Upper lobe of left lung (tissue), 6 donors: ENCODE measurements at regions not wholly inside any gene's neighbourhood (a gene's known extent, or its start where the extent isn't known, plus 50 kb on each side); places are given as distances from the start of the nearest gene placed in this dataset.

ENCODE experiments used
- ATAC-seq, 2 donors: fragments of 200-7000 bp; cut with Tn5 transposase; one replicate each; pipeline ENCODE4 v1.9.1; 2022; ENCODE audit warnings: mild to moderate bottlenecking in 2 of 2, moderate library complexity in 2 of 2; ENCODE audit not compliant: low FRiP score in 2 of 2
- DNase-seq, 2 donors: peaks; one replicate each; pipeline ENCODE4 v3.0.0-alpha.2; 2019 to 2020
- H3K27ac ChIP-seq, 4 donors: fragments of 200-600 bp; sonication (generic); one replicate each; pipeline ENCODE4 v1.5.1; 2016 to 2019
- H3K27me3 ChIP-seq, 4 donors: fragments of 200-600 bp; sonication (generic); one replicate each; pipeline ENCODE4 v1.5.1; 2017 to 2019
- H3K36me3 ChIP-seq, 4 donors: fragments of 200-600 bp; sonication (generic); one replicate each; pipeline ENCODE4 v1.5.1; 2016 to 2019
- H3K4me1 ChIP-seq, 4 donors: fragments of 200-600 bp; sonication (generic); one replicate each; pipeline ENCODE4 v1.5.1; 2018 to 2019
- H3K4me3 ChIP-seq, 4 donors: fragments of 200-600 bp; sonication (generic); one replicate each; pipeline ENCODE4 v1.5.1; 2017 to 2019; ENCODE audit warnings: mild to moderate bottlenecking in 2 of 4, moderate library complexity in 1 of 4
- H3K9me3 ChIP-seq, 4 donors: fragments of 200-600 bp; sonication (generic); one replicate each; pipeline ENCODE4 v1.5.1; 2018 to 2019
- CTCF ChIP-seq, 6 experiments: fragments of 450-650 bp in 4 of 6; fragments of 200-600 bp in 2 of 6; sonication (generic) in 2 of 6; IDR thresholded peaks; one replicate each; pipeline ENCODE4 v1.5.1; 2016 to 2019; ENCODE audit warnings: antibody characterized with exemption in 6 of 6
- EP300 ChIP-seq, 4 donors: sonication (generic); formaldehyde crosslinking; IDR thresholded peaks; one replicate each; pipeline ENCODE4 v1.5.1; 2017; ENCODE audit warnings: antibody characterized with exemption in 4 of 4, control low read depth in 2 of 4
- POLR2A ChIP-seq, 4 donors: fragments of 450-650 bp; IDR thresholded peaks; one replicate each; pipeline ENCODE4 v1.5.1; 2016 to 2017; ENCODE audit warnings: antibody characterized with exemption in 4 of 4, mild to moderate bottlenecking in 2 of 4
- POLR2AphosphoS5 ChIP-seq, 2 donors: sonication (generic); formaldehyde crosslinking; IDR thresholded peaks; one replicate each; pipeline ENCODE4 v1.5.1; 2017; ENCODE audit warnings: antibody characterized with exemption in 2 of 2
- WGBS, 2 donors: methylation state at CpG; one replicate each; pipeline ENCODE4 v1.1.5; 2017 to 2018; 5-methylcytosine and 5-hydroxymethylcytosine counted together
- donor health status: DM: no; HTN: no; CAD: no; lungs with moderate emphysema.
- donor health status: DM: no; HTN: yes; CAD: no; lungs with severe emphysema.

GRCh38 chr1:98143403-98143802 lies 222.6 kb upstream of the DPYD start:
- no peaks in the 10 kb centered on the region for H3K36me3 ChIP-seq

DNA sequence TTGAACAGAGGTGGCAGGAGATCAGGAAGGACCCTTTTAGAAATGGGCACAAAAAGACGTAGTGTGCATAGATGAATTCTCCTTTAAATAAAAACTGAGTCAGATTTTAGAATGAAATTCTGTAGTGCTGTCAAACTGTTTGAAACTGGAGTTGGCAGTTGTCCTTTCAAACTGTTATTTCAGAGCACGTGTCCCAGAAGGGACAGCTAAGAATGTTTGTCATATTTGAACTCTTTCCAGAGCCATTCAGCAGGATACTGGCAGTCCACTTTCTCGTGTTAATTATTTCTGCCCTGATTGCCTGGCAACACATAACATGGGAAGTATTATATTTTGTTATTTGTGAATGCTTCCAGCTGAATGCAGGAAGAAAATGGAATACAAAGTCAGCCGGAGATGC lies 212.3 kb upstream of the DPYD start:
- Histone ChIP-seq H3K9me3 (no peaks in the 10 kb centered on the region), H3K4me3 (no peak overlapping the region), H3K36me3 (no peaks in the 10 kb centered on the region), H3K27ac (no peak overlapping the region), H3K27me3 (no peaks in the 10 kb centered on the region), H3K4me1 (no peaks in the 10 kb centered on the region)
- 40 to 43% methylated on average over 4 of the region's 4 CpGs for WGBS, 2 donors
- TF ChIP-seq CTCF (IDR thresholded peaks at IDR 0.05), result no peak
- TF ChIP-seq EP300 (IDR thresholded peaks at IDR 0.05), result no peak
- TF ChIP-seq POLR2AphosphoS5 (IDR thresholded peaks at IDR 0.05), result no peak
- ATAC-seq (no peak), DNase-seq (no peak)

More at GRCh38 chr1:98143403-98143802, 222.6 kb upstream of the DPYD start:
- Histone ChIP-seq H3K9me3 (no peaks in the 10 kb centered on the region), H3K4me3 (no peak overlapping the region), H3K27ac (no peak overlapping the region), H3K27me3 (no peaks in the 10 kb centered on the region), H3K4me1 (no peaks in the 10 kb centered on the region)
- 56 to 68% methylated on average over 2 of the region's 2 CpGs for WGBS, 2 donors
- ATAC-seq (no peak), DNase-seq (no peak)
- TF ChIP-seq POLR2AphosphoS5 (IDR thresholded peaks at IDR 0.05) (no peak), POLR2A (IDR thresholded peaks at IDR 0.05) (no peak), EP300 (IDR thresholded peaks at IDR 0.05) (no peak), CTCF (IDR thresholded peaks at IDR 0.05) (no peak)

- DNase-seq (no peak), ATAC-seq (no peak)
- Histone ChIP-seq H3K4me3 (no peak overlapping the region), H3K9me3 (no peaks in the 10 kb centered on the region), H3K27me3 (no peaks in the 10 kb centered on the region), H3K27ac (no peak overlapping the region), H3K4me1 (no peaks in the 10 kb centered on the region), H3K36me3 (no peaks in the 10 kb centered on the region)
- 48 to 67% methylated on average over 1 of the region's 1 CpG for WGBS, 2 donors
- TF ChIP-seq POLR2AphosphoS5 (IDR thresholded peaks at IDR 0.05) (no peak), EP300 (IDR thresholded peaks at IDR 0.05) (no peak), POLR2A (IDR thresholded peaks at IDR 0.05) (no peak)
Observed at GRCh38 chr1:98130408-98130807, 209.6 kb upstream of the DPYD start.

GRCh38 chr1:98129491-98129890 lies 208.7 kb upstream of the DPYD start:
- WGBS, 2 donors, result 42 to 43% methylated on average over 1 of the region's 1 CpG
- Histone ChIP-seq H3K27ac (no peak overlapping the region), H3K27me3 (no peaks in the 10 kb centered on the region), H3K4me1 (no peaks in the 10 kb centered on the region), H3K9me3 (no peaks in the 10 kb centered on the region), H3K4me3 (no peak overlapping the region), H3K36me3 (no peaks in the 10 kb centered on the region)
- TF ChIP-seq POLR2A (IDR thresholded peaks at IDR 0.05) (no peak), POLR2AphosphoS5 (IDR thresholded peaks at IDR 0.05) (no peak), CTCF (IDR thresholded peaks at IDR 0.05) (no peak), EP300 (IDR thresholded peaks at IDR 0.05) (no peak)
- DNase-seq (no peak), ATAC-seq (no peak)

GRCh38 chr1:98126740-98127139 lies 205.9 kb upstream of the DPYD start:
- H3K27ac ChIP-seq, result no peak overlapping the region
- ATAC-seq (no peak), DNase-seq (no peak)
- TF ChIP-seq POLR2A (IDR thresholded peaks at IDR 0.05), result no peak
- H3K4me1 ChIP-seq, result no peaks in the 10 kb centered on the region
- H3K36me3 ChIP-seq, result no peaks in the 10 kb centered on the region
- no peak overlapping the region for H3K4me3 ChIP-seq
- no peaks in the 10 kb centered on the region for H3K27me3 ChIP-seq
- no peaks in the 10 kb centered on the region for H3K9me3 ChIP-seq

GRCh38 chr1:98121646-98122045 lies 200.8 kb upstream of the DPYD start:
- TF ChIP-seq POLR2AphosphoS5 (IDR thresholded peaks at IDR 0.05) (no peak), EP300 (IDR thresholded peaks at IDR 0.05) (no peak), POLR2A (IDR thresholded peaks at IDR 0.05) (no peak)
- ATAC-seq, result no peak
- no peak overlapping the region for H3K4me3 ChIP-seq

More at GRCh38 chr1:98121646-98122045, 200.8 kb upstream of the DPYD start:
- Histone ChIP-seq H3K27me3 (no peaks in the 10 kb centered on the region), H3K4me1 (no peaks in the 10 kb centered on the region), H3K36me3 (no peaks in the 10 kb centered on the region), H3K9me3 (no peaks in the 10 kb centered on the region), H3K27ac (no peak overlapping the region)
- no peak for DNase-seq
- WGBS, 2 donors, result 0 to 21% methylated on average over 1 of the region's 1 CpG
